Type B pancreatic cell (in vitro differentiated cells): ENCODE measurements at regions not wholly inside any gene's neighbourhood (a gene's known extent, or its start where the extent isn't known, plus 50 kb on each side); places are given as distances from the start of the nearest gene placed in this dataset.

Experiments
- DNase-seq: peaks from one replicate; pipeline ENCODE4 v3.0.0; 2021; ENCODE audit warnings: mixed read lengths; ENCODE audit not compliant: unreplicated experiment; ENCODE audit errors: extremely low spot score
- H3K27ac Mint-ChIP-seq: 2 replicates; pipeline ENCODE4 v1.8.0; 2021; ENCODE audit warnings: mild to moderate bottlenecking, mixed read lengths
- H3K27me3 Mint-ChIP-seq: 2 replicates; pipeline ENCODE4 v1.8.0; 2021; ENCODE audit warnings: mixed read lengths
- H3K36me3 Mint-ChIP-seq: 2 replicates; pipeline ENCODE4 v1.8.0; 2021; ENCODE audit warnings: mixed read lengths
- H3K4me1 Mint-ChIP-seq: one replicate; pipeline ENCODE4 v1.8.0; 2021; ENCODE audit warnings: mixed read lengths; ENCODE audit not compliant: unreplicated experiment
- H3K4me3 Mint-ChIP-seq: 2 replicates; pipeline ENCODE4 v1.8.0; 2021; ENCODE audit warnings: mild to moderate bottlenecking, mixed read lengths
- H3K9me3 Mint-ChIP-seq: 2 replicates; pipeline ENCODE4 v1.8.0; 2021; ENCODE audit warnings: mixed read lengths
- TF ChIP-seq, protein P1 (sequence below): fragments of 200-600 bp; sonication (generic); conservative IDR thresholded peaks from 2 replicates; pipeline ENCODE4 v1.5.0; 2021; ENCODE audit warnings: antibody characterized with exemption, mild to moderate bottlenecking

GRCh38 chrX:13476384-13476783, 93.0 kb upstream of the EGFL6 start:
- Mint-ChIP-seq H3K9me3 (peaks cover 4% of the 10 kb centered on the region), H3K27ac (no peak overlapping the region), H3K4me1 (no peaks in the 10 kb centered on the region), H3K27me3 (no peaks in the 10 kb centered on the region), H3K4me3 (no peak overlapping the region), H3K36me3 (peaks cover 4% of the 10 kb centered on the region)
- no peak for DNase-seq
- TF ChIP-seq, protein P1, sequence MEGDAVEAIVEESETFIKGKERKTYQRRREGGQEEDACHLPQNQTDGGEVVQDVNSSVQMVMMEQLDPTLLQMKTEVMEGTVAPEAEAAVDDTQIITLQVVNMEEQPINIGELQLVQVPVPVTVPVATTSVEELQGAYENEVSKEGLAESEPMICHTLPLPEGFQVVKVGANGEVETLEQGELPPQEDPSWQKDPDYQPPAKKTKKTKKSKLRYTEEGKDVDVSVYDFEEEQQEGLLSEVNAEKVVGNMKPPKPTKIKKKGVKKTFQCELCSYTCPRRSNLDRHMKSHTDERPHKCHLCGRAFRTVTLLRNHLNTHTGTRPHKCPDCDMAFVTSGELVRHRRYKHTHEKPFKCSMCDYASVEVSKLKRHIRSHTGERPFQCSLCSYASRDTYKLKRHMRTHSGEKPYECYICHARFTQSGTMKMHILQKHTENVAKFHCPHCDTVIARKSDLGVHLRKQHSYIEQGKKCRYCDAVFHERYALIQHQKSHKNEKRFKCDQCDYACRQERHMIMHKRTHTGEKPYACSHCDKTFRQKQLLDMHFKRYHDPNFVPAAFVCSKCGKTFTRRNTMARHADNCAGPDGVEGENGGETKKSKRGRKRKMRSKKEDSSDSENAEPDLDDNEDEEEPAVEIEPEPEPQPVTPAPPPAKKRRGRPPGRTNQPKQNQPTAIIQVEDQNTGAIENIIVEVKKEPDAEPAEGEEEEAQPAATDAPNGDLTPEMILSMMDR, result no peak

- Mint-ChIP-seq H3K36me3 (no peaks in the 10 kb centered on the region), H3K4me1 (no peaks in the 10 kb centered on the region), H3K27me3 (no peaks in the 10 kb centered on the region), H3K27ac (no peak overlapping the region), H3K9me3 (peaks cover 4% of the 10 kb centered on the region), H3K4me3 (no peak overlapping the region)
- no peak for DNase-seq
- TF ChIP-seq, protein P1, result no peak
Measured at GRCh38 chrX:13474164-13474516, 95.3 kb upstream of the EGFL6 start.

GRCh38 chrX:13473442-13474163, 95.8 kb upstream of the EGFL6 start:
- Mint-ChIP-seq H3K27ac (no peak overlapping the region), H3K9me3 (peaks cover 7% of the 10 kb centered on the region), H3K27me3 (no peaks in the 10 kb centered on the region), H3K4me1 (no peaks in the 10 kb centered on the region), H3K36me3 (no peaks in the 10 kb centered on the region), H3K4me3 (no peak overlapping the region)
- TF ChIP-seq, protein P1, result no peak
- no peak for DNase-seq

DNA sequence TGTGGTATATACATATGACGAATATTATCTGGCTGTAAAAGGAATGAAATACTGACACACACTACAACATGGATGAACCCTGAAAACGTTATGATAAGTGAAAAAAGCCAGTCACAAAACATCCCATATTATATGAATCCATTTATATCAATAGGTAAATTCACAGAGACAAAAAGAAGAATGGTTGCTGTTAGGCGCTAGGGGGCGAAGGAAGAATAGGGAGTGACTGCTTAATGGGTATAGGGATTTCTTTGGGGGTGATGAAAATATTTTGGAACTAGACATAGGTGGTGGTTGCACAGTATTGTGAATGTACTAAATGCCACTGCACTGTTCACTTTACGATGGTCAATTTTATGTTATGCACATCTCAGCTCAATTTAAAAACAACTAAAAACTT, 96.4 kb upstream of the EGFL6 start:
- Mint-ChIP-seq H3K9me3 (peaks cover 9% of the 10 kb centered on the region), H3K27ac (no peak overlapping the region), H3K36me3 (no peaks in the 10 kb centered on the region), H3K27me3 (no peaks in the 10 kb centered on the region), H3K4me3 (no peak overlapping the region), H3K4me1 (no peaks in the 10 kb centered on the region)
- no peak for DNase-seq
- TF ChIP-seq, protein P1, result peak; percentile 20

- H3K36me3 Mint-ChIP-seq, result no peaks in the 10 kb centered on the region
- TF ChIP-seq, protein P1, result no peak
- H3K4me3 Mint-ChIP-seq, result no peak overlapping the region
- no peak overlapping the region for H3K27ac Mint-ChIP-seq
- no peaks in the 10 kb centered on the region for H3K4me1 Mint-ChIP-seq
- DNase-seq, result no peak
- H3K27me3 Mint-ChIP-seq, result no peaks in the 10 kb centered on the region
- peaks cover 9% of the 10 kb centered on the region for H3K9me3 Mint-ChIP-seq
Measured at GRCh38 chrX:13471269-13471668, 98.1 kb upstream of the EGFL6 start.

DNA sequence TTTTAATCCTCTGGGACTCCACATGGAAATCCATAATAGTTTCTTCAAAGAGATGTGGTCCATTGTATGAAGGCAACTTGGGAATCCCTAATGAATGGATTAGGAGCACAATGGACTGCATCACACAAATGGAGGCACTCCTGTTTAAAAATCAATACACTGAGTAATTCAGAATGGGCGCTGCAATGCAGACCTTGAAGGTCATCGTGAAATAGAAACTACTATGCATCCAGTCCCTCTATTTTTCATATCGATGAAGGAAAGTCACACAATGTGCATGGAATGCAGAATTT, 98.8 kb upstream of the EGFL6 start:
- no peaks in the 10 kb centered on the region for H3K36me3 Mint-ChIP-seq
- H3K27ac Mint-ChIP-seq, result no peak overlapping the region
- peaks cover 9% of the 10 kb centered on the region for H3K9me3 Mint-ChIP-seq
- no peaks in the 10 kb centered on the region for H3K4me1 Mint-ChIP-seq
- no peak for DNase-seq
- no peaks in the 10 kb centered on the region for H3K27me3 Mint-ChIP-seq
- TF ChIP-seq, protein P1, result no peak
- H3K4me3 Mint-ChIP-seq, result no peak overlapping the region
